Neural cell (in vitro differentiated cells): ENCODE measurements at regions not wholly inside any gene's neighbourhood (a gene's known extent, or its start where the extent isn't known, plus 50 kb on each side); places are given as distances from the start of the nearest gene placed in this dataset.

Experiments used
- H2AFZ ChIP-seq: fragments of 200-600, 300-800 bp; sonication (generic), shearing (Covaris generic); 2 replicates; pipeline ENCODE4 v1.6.0; 2014; ENCODE audit warnings: low read depth, mild to moderate bottlenecking, antibody characterized with exemption, low read length, moderate library complexity
- H3F3A ChIP-seq: fragments of 200-600 bp; shearing (Covaris generic); 2 replicates; pipeline ENCODE4 v1.6.1; 2016; ENCODE audit warnings: mild to moderate bottlenecking, moderate library complexity, mixed read lengths, antibody characterized with exemption, low read length; ENCODE audit not compliant: insufficient read depth, poor library complexity, severe bottlenecking
- H3K27ac ChIP-seq: fragments of 200-600, 300-800 bp; sonication (generic), shearing (Covaris generic); 2 replicates; pipeline ENCODE4 v1.5.1; 2014; ENCODE audit warnings: mild to moderate bottlenecking, low read length, moderate library complexity
- H3K27me3 ChIP-seq: fragments of 300-800, 200-600 bp; sonication (generic), shearing (Covaris generic); 2 replicates; pipeline ENCODE4 v1.6.0; 2014; ENCODE audit warnings: mild to moderate bottlenecking, low read depth, low read length, moderate library complexity; ENCODE audit not compliant: insufficient read depth
- H3K36me3 ChIP-seq: fragments of 300-800, 200-600 bp; sonication (generic), shearing (Covaris generic); 2 replicates; pipeline ENCODE4 v1.5.1; 2014; ENCODE audit warnings: mild to moderate bottlenecking, antibody characterized with exemption, low read length, moderate library complexity; ENCODE audit not compliant: insufficient read depth
- H3K4me2 ChIP-seq: fragments of 300-800, 200-600 bp; sonication (generic), shearing (Covaris generic); 2 replicates; pipeline ENCODE4 v1.6.0; 2014; ENCODE audit warnings: mild to moderate bottlenecking, low read length
- H3K4me3 ChIP-seq: fragments of 300-800, 200-600 bp; sonication (generic), shearing (Covaris generic); 2 replicates; pipeline ENCODE4 v1.5.1; 2014; ENCODE audit warnings: mild to moderate bottlenecking, low read length, moderate library complexity
- H3K79me2 ChIP-seq: fragments of 200-600 bp; shearing (Covaris generic); replicated peaks from 2 replicates; pipeline ENCODE4 v1.6.0; 2014; ENCODE audit warnings: mild to moderate bottlenecking, low read length, moderate library complexity; ENCODE audit not compliant: insufficient read depth
- H3K9ac ChIP-seq: fragments of 300-800, 200-600 bp; sonication (generic), shearing (Covaris generic); 2 replicates; pipeline ENCODE4 v1.6.1; 2016; ENCODE audit warnings: mild to moderate bottlenecking, low read length, mixed read lengths
- H3K9me2 ChIP-seq: fragments of 200-600 bp; shearing (Covaris generic); 2 replicates; pipeline ENCODE4 v1.6.1; 2016; ENCODE audit warnings: mild to moderate bottlenecking, low read length, mixed read lengths; ENCODE audit not compliant: insufficient read depth
- H3K9me3 ChIP-seq: fragments of 200-600, 300-800 bp; sonication (generic), shearing (Covaris generic); 2 replicates; pipeline ENCODE4 v1.6.1; 2016; ENCODE audit warnings: mild to moderate bottlenecking, mixed run types, low read length, moderate library complexity, mixed read lengths
- H4K20me1 ChIP-seq: fragments of 200-600 bp; shearing (Covaris generic); 2 replicates; pipeline ENCODE4 v1.6.1; 2016; ENCODE audit warnings: mild to moderate bottlenecking, mixed run types; ENCODE audit not compliant: insufficient read depth
- CTCF ChIP-seq: fragments of 450-650 bp; IDR thresholded peaks from 2 replicates; pipeline ENCODE4 v1.5.1; 2014; ENCODE audit warnings: antibody characterized with exemption, mild to moderate bottlenecking, moderate library complexity; ENCODE audit not compliant: poor library complexity, severe bottlenecking
- EP300 ChIP-seq: fragments of 450-650 bp; conservative IDR thresholded peaks from 2 replicates; pipeline ENCODE4 v1.6.1; 2014; ENCODE audit warnings: antibody characterized with exemption, mild to moderate bottlenecking, moderate library complexity; ENCODE audit not compliant: poor library complexity, severe bottlenecking
- EZH2 ChIP-seq: fragments of 200-600, 300-800 bp; shearing (Covaris generic), sonication (generic); IDR thresholded peaks from 2 replicates; pipeline ENCODE4 v1.6.1; 2014; ENCODE audit warnings: antibody characterized with exemption, low read length, borderline replicate concordance, mild to moderate bottlenecking; ENCODE audit not compliant: insufficient read depth, poor library complexity, severe bottlenecking
- MXI1 ChIP-seq: fragments of 450-650 bp; conservative IDR thresholded peaks from 2 replicates; pipeline ENCODE4 v1.6.1; 2014; ENCODE audit warnings: antibody characterized with exemption, mild to moderate bottlenecking; ENCODE audit not compliant: poor library complexity, severe bottlenecking
- POLR2AphosphoS5 ChIP-seq: IDR thresholded peaks from 2 replicates; pipeline ENCODE4 v1.6.1; 2012
- RAD21 ChIP-seq: fragments of 450-650 bp; conservative IDR thresholded peaks from 2 replicates; pipeline ENCODE4 v1.6.1; 2014; ENCODE audit warnings: antibody characterized with exemption, mild to moderate bottlenecking, moderate library complexity
- SMC3 ChIP-seq: fragments of 450-650 bp; conservative IDR thresholded peaks from 2 replicates; pipeline ENCODE4 v1.6.1; 2014; ENCODE audit warnings: antibody characterized with exemption, mild to moderate bottlenecking, moderate library complexity; ENCODE audit not compliant: poor library complexity
- TF ChIP-seq, protein P1 (sequence below): IDR thresholded peaks from 2 replicates; pipeline ENCODE4 v1.6.1; 2012; ENCODE audit warnings: borderline replicate concordance

- Histone ChIP-seq H3K27me3 (no peaks in the 10 kb centered on the region), H3K9ac (no peak overlapping the region), H3K4me2 (no peak overlapping the region), H2AFZ (no peak overlapping the region), H3K27ac (no peak overlapping the region), H3K9me2 (no peaks in the 10 kb centered on the region), H3K36me3 (no peaks in the 10 kb centered on the region), H3F3A (no peaks in the 10 kb centered on the region), H3K4me3 (no peak overlapping the region), H3K79me2 (no peaks in the 10 kb centered on the region), H3K9me3 (no peaks in the 10 kb centered on the region), H4K20me1 (no peaks in the 10 kb centered on the region)
- TF ChIP-seq CTCF (no peak), POLR2AphosphoS5 (no peak), RAD21 (no peak), EZH2 (no peak), EP300 (no peak), MXI1 (no peak)
- TF ChIP-seq, protein P1, sequence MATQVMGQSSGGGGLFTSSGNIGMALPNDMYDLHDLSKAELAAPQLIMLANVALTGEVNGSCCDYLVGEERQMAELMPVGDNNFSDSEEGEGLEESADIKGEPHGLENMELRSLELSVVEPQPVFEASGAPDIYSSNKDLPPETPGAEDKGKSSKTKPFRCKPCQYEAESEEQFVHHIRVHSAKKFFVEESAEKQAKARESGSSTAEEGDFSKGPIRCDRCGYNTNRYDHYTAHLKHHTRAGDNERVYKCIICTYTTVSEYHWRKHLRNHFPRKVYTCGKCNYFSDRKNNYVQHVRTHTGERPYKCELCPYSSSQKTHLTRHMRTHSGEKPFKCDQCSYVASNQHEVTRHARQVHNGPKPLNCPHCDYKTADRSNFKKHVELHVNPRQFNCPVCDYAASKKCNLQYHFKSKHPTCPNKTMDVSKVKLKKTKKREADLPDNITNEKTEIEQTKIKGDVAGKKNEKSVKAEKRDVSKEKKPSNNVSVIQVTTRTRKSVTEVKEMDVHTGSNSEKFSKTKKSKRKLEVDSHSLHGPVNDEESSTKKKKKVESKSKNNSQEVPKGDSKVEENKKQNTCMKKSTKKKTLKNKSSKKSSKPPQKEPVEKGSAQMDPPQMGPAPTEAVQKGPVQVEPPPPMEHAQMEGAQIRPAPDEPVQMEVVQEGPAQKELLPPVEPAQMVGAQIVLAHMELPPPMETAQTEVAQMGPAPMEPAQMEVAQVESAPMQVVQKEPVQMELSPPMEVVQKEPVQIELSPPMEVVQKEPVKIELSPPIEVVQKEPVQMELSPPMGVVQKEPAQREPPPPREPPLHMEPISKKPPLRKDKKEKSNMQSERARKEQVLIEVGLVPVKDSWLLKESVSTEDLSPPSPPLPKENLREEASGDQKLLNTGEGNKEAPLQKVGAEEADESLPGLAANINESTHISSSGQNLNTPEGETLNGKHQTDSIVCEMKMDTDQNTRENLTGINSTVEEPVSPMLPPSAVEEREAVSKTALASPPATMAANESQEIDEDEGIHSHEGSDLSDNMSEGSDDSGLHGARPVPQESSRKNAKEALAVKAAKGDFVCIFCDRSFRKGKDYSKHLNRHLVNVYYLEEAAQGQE: no peak
Observed at GRCh38 chr2:56687169-56687568, 503.4 kb downstream of the CCDC85A start.

- Histone ChIP-seq H3K9ac (no peak overlapping the region), H3K79me2 (no peaks in the 10 kb centered on the region), H3K27ac (no peak overlapping the region), H3K4me3 (no peak overlapping the region), H3K9me3 (no peaks in the 10 kb centered on the region), H3K27me3 (no peaks in the 10 kb centered on the region), H2AFZ (no peak overlapping the region), H3K4me2 (no peak overlapping the region), H4K20me1 (no peaks in the 10 kb centered on the region), H3F3A (no peaks in the 10 kb centered on the region), H3K36me3 (no peaks in the 10 kb centered on the region), H3K9me2 (no peaks in the 10 kb centered on the region)
- TF ChIP-seq SMC3: no peak
- no peak for TF ChIP-seq POLR2AphosphoS5
- TF ChIP-seq CTCF: no peak
- TF ChIP-seq, protein P1: no peak
Observed at GRCh38 chr2:56688661-56689060, 504.9 kb downstream of the CCDC85A start.
